ENCODE measurements at regions not wholly inside any gene's neighbourhood (a gene's known extent, or its start where the extent isn't known, plus 50 kb on each side); places are given as distances from the start of the nearest gene placed in this dataset.

- TF ChIP-seq EZH2 (IDR thresholded peaks at IDR 0.05) (no peak), POLR2AphosphoS5 (IDR thresholded peaks at IDR 0.05; ENCODE audit: borderline replicate concordance, low read depth, low read length) (no peak), FOXP2 (optimal IDR thresholded peaks at IDR 0.05; ENCODE audit: control extremely low read depth, extremely low read length, insufficient read depth) (no peak)
Measured at GRCh38 chr5:130427222-130427955, 523.1 kb downstream of the CHSY3 start.
